Nephron (organoid): ENCODE measurements at regions not wholly inside any gene's neighbourhood (a gene's known extent, or its start where the extent isn't known, plus 50 kb on each side); places are given as distances from the start of the nearest gene placed in this dataset.

Experiments
- H3K27ac Mint-ChIP-seq, 3 experiments: 2 replicates each; pipeline ENCODE4 v1.8.0; 2020; ENCODE audit warnings: mixed read lengths in 3 of 3, mild to moderate bottlenecking in 2 of 3, moderate library complexity in 1 of 3
- H3K27me3 Mint-ChIP-seq: 2 replicates; pipeline ENCODE4 v1.8.0; 2021; ENCODE audit warnings: low read depth, mild to moderate bottlenecking, moderate library complexity, mixed read lengths
- H3K36me3 Mint-ChIP-seq: 2 replicates; pipeline ENCODE4 v1.8.0; 2020; ENCODE audit warnings: low read depth, mixed read lengths
- H3K4me1 Mint-ChIP-seq: 2 replicates; pipeline ENCODE4 v1.8.0; 2020; ENCODE audit warnings: mixed read lengths
- H3K4me3 Mint-ChIP-seq, 3 experiments: 2 replicates each; pipeline ENCODE4 v1.8.0; 2020; ENCODE audit warnings: mild to moderate bottlenecking in 3 of 3, mixed read lengths in 3 of 3, moderate library complexity in 2 of 3
- H3K9me3 Mint-ChIP-seq: 2 replicates; pipeline ENCODE4 v1.8.0; 2020; ENCODE audit warnings: mixed read lengths
- CTCF ChIP-seq, 3 experiments: fragments of 200-600 bp; sonication (generic); IDR thresholded peaks; one replicate each; pipeline ENCODE4 v1.5.0; 2021; ENCODE audit warnings: antibody characterized with exemption in 3 of 3; ENCODE audit not compliant: unreplicated experiment in 3 of 3

- Mint-ChIP-seq H3K4me3 (no peak overlapping the region), H3K27ac (no peak overlapping the region), H3K36me3 (no peaks in the 10 kb centered on the region), H3K4me1 (peaks cover 9% of the 10 kb centered on the region), H3K27me3 (peaks cover 3% of the 10 kb centered on the region), H3K9me3 (peaks cover 18% of the 10 kb centered on the region)
- no peak for TF ChIP-seq CTCF (IDR thresholded peaks at IDR 0.05; ENCODE audit: unreplicated experiment in 3 of 3)
Measured at GRCh38 chr12:58189030-58189429, 247.7 kb downstream of the ATP23 start.

DNA sequence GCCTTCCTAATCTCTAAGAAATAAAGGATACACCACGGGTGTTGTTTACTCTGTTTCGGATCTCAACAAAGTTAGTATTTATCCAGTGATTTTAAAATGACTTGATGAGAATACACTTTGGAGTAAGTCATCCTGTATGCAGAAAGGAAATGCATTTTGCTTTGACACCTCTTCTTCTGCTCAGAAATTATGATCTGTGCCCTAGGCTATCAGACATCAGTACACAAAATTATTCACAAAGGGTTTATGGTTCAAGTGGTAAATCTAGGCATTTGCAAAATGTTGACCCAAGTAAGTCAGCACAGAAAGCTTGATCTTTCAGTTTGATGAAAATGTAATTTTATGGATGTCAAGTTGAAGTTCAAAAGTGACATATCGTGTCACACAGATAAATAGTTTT is 248.5 kb downstream of the ATP23 start:
- Mint-ChIP-seq H3K4me3 (no peak overlapping the region), H3K9me3 (peaks cover 21% of the 10 kb centered on the region), H3K4me1 (peaks cover 9% of the 10 kb centered on the region), H3K27ac (peak overlapping the region in 1 of 3 experiments; percentile 41), H3K27me3 (peaks cover 3% of the 10 kb centered on the region), H3K36me3 (no peaks in the 10 kb centered on the region)
- TF ChIP-seq CTCF (IDR thresholded peaks at IDR 0.05; ENCODE audit: unreplicated experiment in 3 of 3): no peak

GRCh38 chr12:58190618-58191017 is 249.3 kb downstream of the ATP23 start:
- H3K9me3 Mint-ChIP-seq: peaks cover 27% of the 10 kb centered on the region
- peak overlapping the region in 1 of 3 experiments; percentile 41 for H3K27ac Mint-ChIP-seq
- H3K4me3 Mint-ChIP-seq: no peak overlapping the region
- peaks cover 9% of the 10 kb centered on the region for H3K4me1 Mint-ChIP-seq
- H3K27me3 Mint-ChIP-seq: peaks cover 3% of the 10 kb centered on the region
- TF ChIP-seq CTCF (IDR thresholded peaks at IDR 0.05; ENCODE audit: unreplicated experiment in 3 of 3): no peak
- no peaks in the 10 kb centered on the region for H3K36me3 Mint-ChIP-seq

- no peak for TF ChIP-seq CTCF (IDR thresholded peaks at IDR 0.05; ENCODE audit: unreplicated experiment in 3 of 3)
- Mint-ChIP-seq H3K9me3 (peaks cover 31% of the 10 kb centered on the region), H3K36me3 (no peaks in the 10 kb centered on the region), H3K27me3 (no peaks in the 10 kb centered on the region), H3K27ac (no peak overlapping the region), H3K4me3 (no peak overlapping the region), H3K4me1 (no peaks in the 10 kb centered on the region)
Measured at GRCh38 chr12:58196971-58197370, 255.6 kb downstream of the ATP23 start.

DNA sequence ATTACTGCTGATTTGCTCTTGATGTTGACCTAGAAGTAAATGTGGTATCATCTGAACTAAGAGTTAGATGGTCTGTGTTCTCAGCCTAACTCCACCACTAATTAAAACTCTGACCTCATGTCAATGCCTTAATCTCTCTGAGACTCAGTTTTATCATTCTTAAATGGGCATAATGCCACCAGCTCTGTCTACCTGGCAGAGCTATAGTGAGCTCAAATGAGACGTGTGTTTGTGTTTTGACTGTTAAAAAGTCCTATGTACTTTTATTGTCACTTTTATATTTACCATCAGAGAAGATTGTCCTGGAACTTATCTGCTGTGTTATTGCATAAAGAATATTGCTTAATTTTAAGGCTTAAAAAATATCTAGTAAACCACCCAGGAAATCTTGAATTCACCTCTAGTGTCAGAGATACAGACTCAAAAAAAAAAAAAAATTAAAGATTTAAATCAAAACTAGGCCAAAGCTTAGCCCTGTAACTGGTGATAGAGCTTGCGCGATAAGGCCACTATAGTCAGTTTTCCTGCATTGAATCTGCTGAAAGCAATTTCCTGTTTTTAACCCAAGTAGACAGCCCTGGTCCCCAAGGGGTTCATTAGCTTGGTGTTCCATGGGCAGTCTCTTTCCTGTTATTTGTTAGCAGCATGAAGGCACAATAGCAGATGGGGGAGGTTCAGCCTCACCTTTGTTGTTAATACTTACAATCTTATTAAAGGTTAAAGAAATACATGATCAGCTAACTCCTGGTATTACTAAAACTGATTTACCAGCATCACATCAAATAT is 261.8 kb downstream of the ATP23 start:
- peaks cover 6% of the 10 kb centered on the region for H3K27me3 Mint-ChIP-seq
- no peaks in the 10 kb centered on the region for H3K36me3 Mint-ChIP-seq
- H3K27ac Mint-ChIP-seq: no peak overlapping the region
- TF ChIP-seq CTCF (IDR thresholded peaks at IDR 0.05; ENCODE audit: unreplicated experiment in 3 of 3): no peak
- H3K4me3 Mint-ChIP-seq: no peak overlapping the region
- H3K9me3 Mint-ChIP-seq: no peaks in the 10 kb centered on the region
- no peaks in the 10 kb centered on the region for H3K4me1 Mint-ChIP-seq

GRCh38 chr12:58204071-58204470 is 262.7 kb downstream of the ATP23 start:
- Mint-ChIP-seq H3K9me3 (no peaks in the 10 kb centered on the region), H3K4me1 (no peaks in the 10 kb centered on the region), H3K4me3 (no peak overlapping the region), H3K36me3 (no peaks in the 10 kb centered on the region), H3K27me3 (peaks cover 6% of the 10 kb centered on the region), H3K27ac (no peak overlapping the region)
- no peak for TF ChIP-seq CTCF (IDR thresholded peaks at IDR 0.05; ENCODE audit: unreplicated experiment in 3 of 3)
